Fibroblast of lung (primary cell): ENCODE measurements at regions not wholly inside any gene's neighbourhood (a gene's known extent, or its start where the extent isn't known, plus 50 kb on each side); places are given as distances from the start of the nearest gene placed in this dataset.

Experiments
- DNase-seq, 2 donors: peaks; one replicate each; pipeline versions ENCODE4 v3.0.0 to v3.0.0-alpha.2; 2010; ENCODE audit warnings: low read depth in 2 of 2
- H2AFZ ChIP-seq: 2 replicates; pipeline ENCODE4 v1.5.1; 2012; ENCODE audit warnings: low read length, control low read depth, inconsistent platforms
- H3K27ac ChIP-seq: 2 replicates; pipeline ENCODE4 v1.5.1; 2011; ENCODE audit warnings: low read length, control low read depth; ENCODE audit not compliant: insufficient read depth
- H3K27me3 ChIP-seq: 2 replicates; pipeline ENCODE4 v1.5.1; 2011; ENCODE audit warnings: mild to moderate bottlenecking, low read length; ENCODE audit not compliant: control insufficient read depth, insufficient read depth
- H3K36me3 ChIP-seq: 2 replicates; pipeline ENCODE4 v1.5.1; 2011; ENCODE audit warnings: low read length; ENCODE audit not compliant: control insufficient read depth, insufficient read depth
- H3K4me1 ChIP-seq: 2 replicates; pipeline ENCODE4 v1.5.1; 2011; ENCODE audit warnings: low read length; ENCODE audit not compliant: control insufficient read depth, insufficient read depth; ENCODE audit errors: extremely low read depth
- H3K4me2 ChIP-seq: 2 replicates; pipeline ENCODE4 v1.5.1; 2011; ENCODE audit warnings: low read length, control low read depth; ENCODE audit not compliant: insufficient read depth; ENCODE audit errors: extremely low read depth
- H3K4me3 ChIP-seq, 4 experiments: fragments of 200-600 bp in 1 of 4; sonication (generic) in 1 of 4; replicated peaks in 1 of 4; 2 replicates each; pipeline ENCODE4 v1.5.1; 2011 to 2016; ENCODE audit warnings: low read length in 4 of 4, low read depth in 3 of 4, mild to moderate bottlenecking in 3 of 4, control low read depth in 2 of 4, inconsistent platforms in 1 of 4, mixed read lengths in 1 of 4; ENCODE audit not compliant: insufficient read depth in 1 of 4; ENCODE audit errors: control extremely low read depth in 1 of 4
- H3K79me2 ChIP-seq: 2 replicates; pipeline ENCODE4 v1.5.1; 2012; ENCODE audit warnings: mild to moderate bottlenecking, low read length, inconsistent platforms; ENCODE audit not compliant: control insufficient read depth, insufficient read depth
- H3K9ac ChIP-seq: 2 replicates; pipeline ENCODE4 v1.5.1; 2011; ENCODE audit warnings: mild to moderate bottlenecking, low read length, control low read depth; ENCODE audit not compliant: insufficient read depth
- H3K9me3 ChIP-seq: 2 replicates; pipeline ENCODE4 v1.5.1; 2012; ENCODE audit warnings: low read depth, low read length; ENCODE audit not compliant: control insufficient read depth, insufficient read depth
- H4K20me1 ChIP-seq: 2 replicates; pipeline ENCODE4 v1.5.1; 2011; ENCODE audit warnings: low read length; ENCODE audit not compliant: control insufficient read depth, insufficient read depth; ENCODE audit errors: extremely low read depth
- CTCF ChIP-seq, 2 donors: IDR thresholded peaks in 1 of 2; conservative IDR thresholded peaks in 1 of 2; 1 replicate in 1 of 2; 2 replicates in 1 of 2; pipeline ENCODE4 v1.5.1; 2011 to 2012; ENCODE audit warnings: low read length in 2 of 2, control low read depth in 1 of 2, inconsistent platforms in 1 of 2, low read depth in 1 of 2, mild to moderate bottlenecking in 1 of 2
- EZH2 ChIP-seq: IDR thresholded peaks from 2 replicates; pipeline ENCODE4 v1.5.1; 2012; ENCODE audit warnings: low read length, control low read depth, mild to moderate bottlenecking; ENCODE audit errors: missing control alignments

GRCh38 chr3:35389907-35390306 lies 249.4 kb upstream of the ARPP21 start:
- TF ChIP-seq EZH2 (no peak), CTCF (conservative IDR thresholded peaks at IDR 0.05 in 1 of 2, IDR thresholded peaks at IDR 0.05 in 1 of 2; ENCODE audit: low read depth in 1 of 2, low read length in 2 of 2) (no peak)
- DNase-seq: no peak
- Histone ChIP-seq H3K27ac (no peak overlapping the region), H2AFZ (no peak overlapping the region), H3K36me3 (no peaks in the 10 kb centered on the region), H3K79me2 (no peaks in the 10 kb centered on the region), H3K27me3 (no peaks in the 10 kb centered on the region), H3K4me3 (no peak overlapping the region), H3K4me1 (no peaks in the 10 kb centered on the region), H3K9me3 (no peaks in the 10 kb centered on the region), H3K4me2 (no peak overlapping the region), H3K9ac (no peak overlapping the region), H4K20me1 (no peaks in the 10 kb centered on the region)

DNA sequence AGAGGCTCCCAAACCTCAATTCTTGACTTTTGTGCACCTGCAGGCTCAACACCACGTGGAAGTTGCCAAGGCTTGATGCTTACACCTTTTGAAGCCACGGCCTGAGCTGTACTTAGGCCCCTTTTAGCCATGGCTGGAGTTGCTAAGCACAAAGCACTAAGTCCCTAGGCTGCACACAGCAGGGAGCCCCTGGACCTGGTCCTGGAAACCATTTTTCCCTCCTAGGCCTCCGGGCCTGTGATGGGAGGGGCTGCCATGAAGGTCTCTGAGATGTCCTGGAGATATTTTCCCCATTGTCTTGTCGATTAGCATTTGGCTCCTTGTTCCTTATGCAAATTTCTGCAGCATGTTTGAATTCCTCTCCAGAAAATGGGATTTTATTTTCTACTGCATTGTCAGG lies 247.1 kb upstream of the ARPP21 start:
- Histone ChIP-seq H3K9me3 (no peaks in the 10 kb centered on the region), H3K4me2 (no peak overlapping the region), H3K36me3 (no peaks in the 10 kb centered on the region), H3K4me1 (no peaks in the 10 kb centered on the region), H3K79me2 (no peaks in the 10 kb centered on the region), H3K27ac (no peak overlapping the region), H4K20me1 (no peaks in the 10 kb centered on the region), H3K27me3 (no peaks in the 10 kb centered on the region), H3K4me3 (no peak overlapping the region), H2AFZ (no peak overlapping the region), H3K9ac (no peak overlapping the region)
- DNase-seq: no peak
- no peak for TF ChIP-seq EZH2
- no peak for TF ChIP-seq CTCF (conservative IDR thresholded peaks at IDR 0.05 in 1 of 2, IDR thresholded peaks at IDR 0.05 in 1 of 2; ENCODE audit: low read depth in 1 of 2, low read length in 2 of 2)

GRCh38 chr3:35393901-35394799 lies 245.2 kb upstream of the ARPP21 start:
- DNase-seq: peak in 1 of 2 donors; percentile 47
- no peaks in the 10 kb centered on the region for H3K4me1 ChIP-seq
- no peak overlapping the region for H3K4me2 ChIP-seq

More at GRCh38 chr3:35393901-35394799, 245.2 kb upstream of the ARPP21 start:
- no peak overlapping the region for H3K9ac ChIP-seq
- no peaks in the 10 kb centered on the region for H3K9me3 ChIP-seq
- H3K27me3 ChIP-seq: no peaks in the 10 kb centered on the region
- H2AFZ ChIP-seq: no peak overlapping the region
- no peak overlapping the region for H3K27ac ChIP-seq
- no peak overlapping the region for H3K4me3 ChIP-seq
- no peak for TF ChIP-seq EZH2
- no peak for TF ChIP-seq CTCF (conservative IDR thresholded peaks at IDR 0.05 in 1 of 2, IDR thresholded peaks at IDR 0.05 in 1 of 2; ENCODE audit: low read depth in 1 of 2, low read length in 2 of 2)
- H3K36me3 ChIP-seq: no peaks in the 10 kb centered on the region
- no peaks in the 10 kb centered on the region for H4K20me1 ChIP-seq
- no peaks in the 10 kb centered on the region for H3K79me2 ChIP-seq
